ENCODE measurements at regions not wholly inside any gene's neighbourhood (a gene's known extent, or its start where the extent isn't known, plus 50 kb on each side); places are given as distances from the start of the nearest gene placed in this dataset.
A peak's percentile ranks its signal among the peaks of the same experiment; 100 is the strongest.
"Not testable (repeated sequence)": the region's sequence is repeated elsewhere in the genome, so short reads cannot be mapped to it uniquely, and the experiment has no call there.

DNA sequence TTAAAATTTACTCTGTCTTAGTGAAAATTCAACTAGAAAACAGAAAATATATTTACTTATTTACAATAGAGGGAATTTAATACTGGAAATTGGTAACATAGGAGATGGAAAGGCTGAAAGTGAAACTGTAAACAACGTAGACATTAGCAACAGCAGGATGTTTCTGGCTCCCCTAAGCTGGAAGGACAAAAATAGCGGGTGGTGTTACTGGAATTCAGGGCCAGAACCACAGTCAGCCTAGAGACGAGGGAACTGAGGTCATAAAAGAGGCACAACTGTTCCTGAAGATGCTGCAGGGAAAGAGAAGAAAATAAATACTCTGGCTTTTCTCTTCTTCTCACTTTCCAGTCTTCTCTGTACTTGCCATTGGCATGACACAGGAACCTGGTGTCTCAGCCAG is 80.4 kb upstream of the NIPBL start:
- peak in 1 of 2 donors; percentile 4 for DNase-seq (ENCODE audit: low read depth in 2 of 2)
- TF ChIP-seq, protein P1, sequence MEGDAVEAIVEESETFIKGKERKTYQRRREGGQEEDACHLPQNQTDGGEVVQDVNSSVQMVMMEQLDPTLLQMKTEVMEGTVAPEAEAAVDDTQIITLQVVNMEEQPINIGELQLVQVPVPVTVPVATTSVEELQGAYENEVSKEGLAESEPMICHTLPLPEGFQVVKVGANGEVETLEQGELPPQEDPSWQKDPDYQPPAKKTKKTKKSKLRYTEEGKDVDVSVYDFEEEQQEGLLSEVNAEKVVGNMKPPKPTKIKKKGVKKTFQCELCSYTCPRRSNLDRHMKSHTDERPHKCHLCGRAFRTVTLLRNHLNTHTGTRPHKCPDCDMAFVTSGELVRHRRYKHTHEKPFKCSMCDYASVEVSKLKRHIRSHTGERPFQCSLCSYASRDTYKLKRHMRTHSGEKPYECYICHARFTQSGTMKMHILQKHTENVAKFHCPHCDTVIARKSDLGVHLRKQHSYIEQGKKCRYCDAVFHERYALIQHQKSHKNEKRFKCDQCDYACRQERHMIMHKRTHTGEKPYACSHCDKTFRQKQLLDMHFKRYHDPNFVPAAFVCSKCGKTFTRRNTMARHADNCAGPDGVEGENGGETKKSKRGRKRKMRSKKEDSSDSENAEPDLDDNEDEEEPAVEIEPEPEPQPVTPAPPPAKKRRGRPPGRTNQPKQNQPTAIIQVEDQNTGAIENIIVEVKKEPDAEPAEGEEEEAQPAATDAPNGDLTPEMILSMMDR (IDR thresholded peaks at IDR 0.05; ENCODE audit: low read depth, low read length): no peak

DNA sequence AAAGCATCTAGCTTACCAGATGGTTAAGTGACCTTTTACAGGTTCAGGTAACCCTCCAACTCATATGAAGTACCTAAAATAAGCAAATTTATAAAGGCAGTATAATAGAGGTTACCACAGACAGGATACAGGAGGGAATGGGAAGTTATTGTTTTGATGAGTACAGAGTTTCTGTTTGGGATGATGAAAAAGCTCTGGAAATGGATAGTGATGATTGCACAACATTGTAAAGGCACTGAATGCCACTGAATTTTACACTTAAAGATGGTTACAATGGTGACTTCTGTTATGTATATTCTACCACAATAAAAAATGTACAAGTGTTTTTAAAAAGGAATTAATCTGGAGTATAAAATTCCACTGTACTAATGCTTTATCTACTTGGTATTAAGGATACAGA is 75.0 kb upstream of the NIPBL start:
- no peak for DNase-seq (ENCODE audit: low read depth in 2 of 2)
- H3K4me3 ChIP-seq (replicated peaks in 1 of 2; ENCODE audit: low read depth in 2 of 2, low read length in 2 of 2): no peak overlapping the region
- TF ChIP-seq, protein P1 (IDR thresholded peaks at IDR 0.05; ENCODE audit: low read depth, low read length): no peak

More for the DNA sequence above, 80.4 kb upstream of the NIPBL start:
- no peak overlapping the region for H3K4me3 ChIP-seq (replicated peaks in 1 of 2; ENCODE audit: low read depth in 2 of 2, low read length in 2 of 2)

DNA sequence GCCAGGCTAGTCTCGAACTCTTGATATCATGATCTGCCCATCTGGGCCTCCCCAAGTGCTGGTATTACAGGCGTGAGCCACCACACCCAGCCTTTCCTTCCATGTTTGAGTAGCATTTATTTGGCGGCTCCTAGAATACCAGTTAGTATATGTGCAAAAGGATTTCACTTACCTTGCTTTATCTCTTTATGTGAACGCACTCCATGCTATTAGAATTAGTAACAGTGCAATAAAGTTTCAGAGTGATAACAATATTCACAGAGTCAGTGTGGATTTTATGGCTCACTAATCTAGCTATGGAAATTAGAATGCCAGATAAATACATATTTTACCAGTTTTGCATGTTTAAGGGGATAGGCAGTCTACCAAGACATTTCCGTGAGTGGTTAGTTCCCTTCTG is 74.4 kb upstream of the NIPBL start:
- no peak for DNase-seq (ENCODE audit: low read depth in 2 of 2)
- no peak overlapping the region for H3K4me3 ChIP-seq (replicated peaks in 1 of 2; ENCODE audit: low read depth in 2 of 2, low read length in 2 of 2)
- TF ChIP-seq, protein P1 (IDR thresholded peaks at IDR 0.05; ENCODE audit: low read depth, low read length): no peak

DNA sequence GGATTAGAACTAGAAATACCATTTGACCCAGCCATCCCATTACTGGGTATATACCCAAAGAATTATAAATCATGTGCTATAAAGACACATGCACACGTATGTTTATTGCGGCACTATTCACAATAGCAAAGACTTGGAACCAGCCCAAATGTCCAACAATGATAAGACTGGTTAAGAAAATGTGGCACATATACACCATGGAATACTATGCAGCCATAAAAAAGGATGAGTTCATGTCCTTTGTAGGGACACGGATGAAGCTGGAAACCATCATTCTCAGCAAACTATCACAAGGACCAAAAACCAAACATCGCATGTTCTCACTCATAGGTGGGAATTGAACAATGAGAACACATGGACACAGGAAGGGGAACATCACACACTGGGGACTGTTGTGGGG is 63.3 kb upstream of the NIPBL start:
- DNase-seq (ENCODE audit: low read depth in 2 of 2): not testable (repeated sequence)

DNA sequence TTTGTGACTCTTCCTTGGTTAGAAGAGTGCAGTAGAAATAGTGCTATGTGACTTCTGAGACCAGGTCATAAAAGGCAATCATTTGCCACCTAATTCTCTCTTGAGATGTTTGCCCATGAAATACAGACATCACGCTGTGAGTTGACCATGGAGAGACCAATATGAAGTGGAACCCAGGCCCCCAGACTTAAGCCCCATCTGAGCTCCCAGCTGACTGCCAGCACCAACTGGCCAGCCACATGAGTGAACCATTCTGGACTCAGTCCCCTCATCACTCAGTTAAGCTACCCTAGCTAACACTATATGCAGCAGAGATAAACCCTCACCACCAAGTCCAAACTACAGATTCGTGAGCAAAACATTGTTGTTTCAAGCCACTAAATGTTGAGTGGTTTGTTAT is 60.7 kb upstream of the NIPBL start:
- no peak overlapping the region for H3K4me3 ChIP-seq (replicated peaks in 1 of 2; ENCODE audit: low read depth in 2 of 2, low read length in 2 of 2)
- TF ChIP-seq, protein P1 (IDR thresholded peaks at IDR 0.05; ENCODE audit: low read depth, low read length): no peak
- no peak for DNase-seq (ENCODE audit: low read depth in 2 of 2)

More for the DNA sequence above, 63.3 kb upstream of the NIPBL start:
- not testable (repeated sequence) for H3K4me3 ChIP-seq (replicated peaks in 1 of 2; ENCODE audit: low read depth in 2 of 2, low read length in 2 of 2)

DNA sequence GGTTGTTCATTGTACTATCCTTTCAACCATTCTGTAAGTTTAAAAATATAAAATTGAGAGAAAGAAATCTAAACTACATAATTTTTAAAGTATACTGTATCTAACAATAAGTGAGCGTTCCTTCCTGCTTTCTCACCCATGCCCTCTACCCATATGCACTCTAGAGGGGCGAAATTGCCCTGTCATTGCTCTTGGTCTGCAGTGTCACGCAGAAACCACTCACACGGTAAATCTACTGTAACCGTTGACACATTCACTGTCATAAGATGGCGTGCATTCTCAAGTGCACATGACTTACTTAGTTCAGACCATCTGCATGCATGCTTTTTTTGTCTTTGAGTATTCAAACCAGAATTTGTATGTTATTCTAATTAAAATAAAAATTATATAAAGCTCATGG is 55.7 kb upstream of the NIPBL start:
- no peak for DNase-seq (ENCODE audit: low read depth in 2 of 2)
- no peak overlapping the region for H3K4me3 ChIP-seq (replicated peaks in 1 of 2; ENCODE audit: low read depth in 2 of 2, low read length in 2 of 2)
- TF ChIP-seq, protein P1 (IDR thresholded peaks at IDR 0.05; ENCODE audit: low read depth, low read length): no peak

DNA sequence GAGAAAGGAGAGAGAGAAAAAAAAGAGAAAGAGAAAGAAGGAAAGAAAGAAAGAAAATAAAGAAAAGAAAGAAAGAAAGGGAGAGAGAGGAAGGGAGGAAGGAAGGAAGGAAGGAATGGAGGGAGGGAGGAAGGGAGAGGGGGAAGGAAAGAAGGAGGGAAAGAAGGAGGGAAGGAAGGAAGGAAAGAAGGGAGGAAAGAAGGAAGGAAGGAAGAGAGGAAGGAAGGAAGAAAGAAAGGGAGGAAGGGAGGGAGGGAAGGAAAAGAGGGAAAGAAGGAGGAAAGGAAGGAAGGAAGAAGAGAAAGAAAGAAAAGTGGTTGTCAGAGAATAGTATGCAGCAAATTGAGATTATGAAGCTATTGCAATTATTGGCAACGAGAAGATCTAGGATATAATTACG is 49.9 kb upstream of the NIPBL start:
- DNase-seq (ENCODE audit: low read depth in 2 of 2): no peak
- TF ChIP-seq, protein P1 (IDR thresholded peaks at IDR 0.05; ENCODE audit: low read depth, low read length): no peak
- H3K4me3 ChIP-seq (replicated peaks in 1 of 2; ENCODE audit: low read depth in 2 of 2, low read length in 2 of 2): no peak overlapping the region
